Inflammatory macrophage (primary cell): ENCODE measurements at regions not wholly inside any gene's neighbourhood (a gene's known extent, or its start where the extent isn't known, plus 50 kb on each side); places are given as distances from the start of the nearest gene placed in this dataset.
"Not testable (repeated sequence)": the region's sequence is repeated elsewhere in the genome, so short reads cannot be mapped to it uniquely, and the experiment has no call there.

Experiments
- DNase-seq, 2 donors: peaks; one replicate each; pipeline ENCODE4 v3.0.0-alpha.2; 2020 to 2022

GRCh38 chr3:64387688-64388087, 162.4 kb upstream of the PRICKLE2 start:
- DNase-seq = no peak

- DNase-seq = no peak
These were observed 160.0 kb upstream of the PRICKLE2 start for GRCh38 chr3:64385277-64385676.

GRCh38 chr3:64384561-64384960, 159.3 kb upstream of the PRICKLE2 start:
- no peak for DNase-seq

- no peak for DNase-seq
These were observed 156.9 kb upstream of the PRICKLE2 start for GRCh38 chr3:64382153-64382552.

GRCh38 chr3:64381367-64381766, 156.1 kb upstream of the PRICKLE2 start:
- DNase-seq = no peak

- DNase-seq = no peak
These were observed 155.3 kb upstream of the PRICKLE2 start for GRCh38 chr3:64380546-64380945.

GRCh38 chr3:64379221-64379620, 154.0 kb upstream of the PRICKLE2 start:
- DNase-seq = no peak

GRCh38 chr3:64377942-64378341, 152.7 kb upstream of the PRICKLE2 start:
- DNase-seq = no peak

GRCh38 chr3:64375737-64376136, 150.5 kb upstream of the PRICKLE2 start:
- no peak for DNase-seq

GRCh38 chr3:64369390-64369789, 144.1 kb upstream of the PRICKLE2 start:
- DNase-seq = no peak

- no peak for DNase-seq
These were observed 143.2 kb upstream of the PRICKLE2 start for GRCh38 chr3:64368257-64369020.

- DNase-seq = no peak
These were observed 140.6 kb upstream of the PRICKLE2 start for GRCh38 chr3:64365877-64366276.

GRCh38 chr3:64363842-64364241, 138.6 kb upstream of the PRICKLE2 start:
- no peak for DNase-seq

- no peak for DNase-seq
These were observed 136.9 kb upstream of the PRICKLE2 start for GRCh38 chr3:64361962-64362735.

- not testable (repeated sequence) for DNase-seq
These were observed 135.8 kb upstream of the PRICKLE2 start for GRCh38 chr3:64361036-64361435.

GRCh38 chr3:64360280-64360679, 135.0 kb upstream of the PRICKLE2 start:
- no peak for DNase-seq

- no peak for DNase-seq
These were observed 134.5 kb upstream of the PRICKLE2 start for GRCh38 chr3:64359735-64360134.

GRCh38 chr3:64358853-64359252, 133.6 kb upstream of the PRICKLE2 start:
- no peak for DNase-seq

GRCh38 chr3:64358176-64358575, 132.9 kb upstream of the PRICKLE2 start:
- no peak for DNase-seq

GRCh38 chr3:64357481-64357880, 132.2 kb upstream of the PRICKLE2 start:
- DNase-seq = no peak

GRCh38 chr3:64355401-64355807, 130.1 kb upstream of the PRICKLE2 start:
- no peak for DNase-seq

- no peak for DNase-seq
These were observed 129.7 kb upstream of the PRICKLE2 start for GRCh38 chr3:64354956-64355355.

- no peak for DNase-seq
These were observed 129.0 kb upstream of the PRICKLE2 start for GRCh38 chr3:64354221-64354620.

- DNase-seq = no peak
These were observed 128.0 kb upstream of the PRICKLE2 start for GRCh38 chr3:64353226-64353625.
